AG04449 (cell line): ENCODE measurements at regions not wholly inside any gene's neighbourhood (a gene's known extent, or its start where the extent isn't known, plus 50 kb on each side); places are given as distances from the start of the nearest gene placed in this dataset.

ENCODE experiments used
- CTCF ChIA-PET: fragments of 350-600 bp; formaldehyde crosslinking; extraction: SDS; loops from one replicate; lab custom pipeline; 2021; ENCODE audit warnings: antibody characterized with exemption; lab: Yijun Ruan, JAX
- POLR2A ChIA-PET: fragments of 400-600, 350-600 bp; formaldehyde crosslinking; extraction: SDS; loops from one replicate; lab custom pipeline; 2020; ENCODE audit warnings: antibody characterized with exemption, inconsistent platforms; lab: Yijun Ruan, JAX
- DNase-seq: peaks from one replicate; pipeline ENCODE4 v3.0.0-alpha.2; 2010; ENCODE audit warnings: low read depth, low spot score
- H3K4me3 ChIP-seq: 2 replicates; pipeline ENCODE4 v1.5.1; 2011; ENCODE audit warnings: low read depth, mild to moderate bottlenecking, control low read depth, low read length
- TF ChIP-seq, protein P1 (sequence below): IDR thresholded peaks from one replicate; pipeline ENCODE4 v1.5.1; 2011; ENCODE audit warnings: mild to moderate bottlenecking, moderate library complexity, low read length, control low read depth, inconsistent platforms; ENCODE audit not compliant: insufficient read depth; ENCODE audit errors: missing control alignments

DNA sequence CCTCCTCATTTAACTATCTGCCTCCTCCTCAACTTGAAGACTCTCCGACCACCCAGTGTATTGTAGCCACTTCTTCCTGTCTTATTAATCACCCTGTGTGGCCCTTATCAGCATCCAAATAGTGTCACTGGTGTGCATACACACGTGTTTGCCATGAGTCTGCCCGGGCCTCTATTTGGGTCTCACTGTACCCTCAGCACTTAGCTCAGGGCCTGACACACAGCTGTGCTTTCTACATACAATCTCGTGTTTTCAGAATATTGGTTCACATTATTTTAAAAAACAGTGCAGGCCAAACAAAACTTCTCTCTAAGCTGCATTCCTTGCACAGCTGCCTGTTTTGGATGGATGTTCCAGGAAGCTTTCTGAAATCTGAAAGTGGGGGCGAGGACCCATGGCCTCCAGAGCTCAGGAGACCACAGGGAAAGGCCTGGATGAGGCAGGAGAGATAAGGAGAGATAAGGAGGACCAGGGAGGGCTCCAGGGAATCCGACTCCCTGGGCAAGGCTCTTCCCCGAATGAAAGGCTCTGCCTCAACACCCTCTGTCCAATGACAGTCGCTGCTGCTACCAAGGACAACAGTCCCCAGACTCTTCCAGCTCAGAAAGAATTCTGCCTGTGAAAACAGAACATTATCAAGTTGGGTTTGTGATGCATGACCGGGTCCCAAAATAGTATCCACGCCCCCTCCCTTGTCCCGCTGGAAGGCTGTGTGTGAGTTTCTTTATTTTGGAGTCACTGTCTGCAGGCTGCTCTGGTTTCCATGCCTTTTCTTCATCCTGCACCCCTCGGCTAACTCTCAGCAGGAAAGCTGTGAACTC is 255.6 kb downstream of the NSG2 start:
- TF ChIP-seq, protein P1, sequence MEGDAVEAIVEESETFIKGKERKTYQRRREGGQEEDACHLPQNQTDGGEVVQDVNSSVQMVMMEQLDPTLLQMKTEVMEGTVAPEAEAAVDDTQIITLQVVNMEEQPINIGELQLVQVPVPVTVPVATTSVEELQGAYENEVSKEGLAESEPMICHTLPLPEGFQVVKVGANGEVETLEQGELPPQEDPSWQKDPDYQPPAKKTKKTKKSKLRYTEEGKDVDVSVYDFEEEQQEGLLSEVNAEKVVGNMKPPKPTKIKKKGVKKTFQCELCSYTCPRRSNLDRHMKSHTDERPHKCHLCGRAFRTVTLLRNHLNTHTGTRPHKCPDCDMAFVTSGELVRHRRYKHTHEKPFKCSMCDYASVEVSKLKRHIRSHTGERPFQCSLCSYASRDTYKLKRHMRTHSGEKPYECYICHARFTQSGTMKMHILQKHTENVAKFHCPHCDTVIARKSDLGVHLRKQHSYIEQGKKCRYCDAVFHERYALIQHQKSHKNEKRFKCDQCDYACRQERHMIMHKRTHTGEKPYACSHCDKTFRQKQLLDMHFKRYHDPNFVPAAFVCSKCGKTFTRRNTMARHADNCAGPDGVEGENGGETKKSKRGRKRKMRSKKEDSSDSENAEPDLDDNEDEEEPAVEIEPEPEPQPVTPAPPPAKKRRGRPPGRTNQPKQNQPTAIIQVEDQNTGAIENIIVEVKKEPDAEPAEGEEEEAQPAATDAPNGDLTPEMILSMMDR: no peak
- POLR2A ChIA-PET: no interaction called here
- H3K4me3 ChIP-seq: no peak overlapping the region
- CTCF ChIA-PET: interaction anchor here (1.7 to 6.0 kb wide), 3 partner anchors 10 to 256 kb away, joined by 5 to 40 read pairs (median 9); partner anchors contain the start of gene NSG2
- no peak for DNase-seq

- no peak for DNase-seq
- POLR2A ChIA-PET: no interaction called here
- CTCF ChIA-PET: interaction anchor here (1.1 to 6.0 kb wide), 3 partner anchors 9 to 16 kb away, joined by 4 to 40 read pairs (median 6); no protein-coding TSS in a partner anchor
- TF ChIP-seq, protein P1: no peak
- H3K4me3 ChIP-seq: no peak overlapping the region
Measured at GRCh38 chr5:174301848-174302625, 256.5 kb downstream of the NSG2 start.

- ChIA-PET CTCF (interaction anchor here (1.0 to 6.0 kb wide), 5 partner anchors 8 to 263 kb away, joined by 3 to 40 read pairs (median 4); no protein-coding TSS in a partner anchor), POLR2A (no interaction called here)
- no peak overlapping the region for H3K4me3 ChIP-seq
- TF ChIP-seq, protein P1: no peak
- DNase-seq: no peak
Measured at GRCh38 chr5:174303035-174303434, 257.5 kb downstream of the NSG2 start.

- no peak for DNase-seq
- no peak overlapping the region for H3K4me3 ChIP-seq
- CTCF ChIA-PET: interaction anchor here (1.0 to 24.0 kb wide), 5 partner anchors 8 to 263 kb away, joined by 3 to 509 read pairs (median 6); partner anchors contain the start of gene NSG2
- POLR2A ChIA-PET: no interaction called here
- TF ChIP-seq, protein P1: no peak
Measured at GRCh38 chr5:174303437-174304045, 258.0 kb downstream of the NSG2 start.

DNA sequence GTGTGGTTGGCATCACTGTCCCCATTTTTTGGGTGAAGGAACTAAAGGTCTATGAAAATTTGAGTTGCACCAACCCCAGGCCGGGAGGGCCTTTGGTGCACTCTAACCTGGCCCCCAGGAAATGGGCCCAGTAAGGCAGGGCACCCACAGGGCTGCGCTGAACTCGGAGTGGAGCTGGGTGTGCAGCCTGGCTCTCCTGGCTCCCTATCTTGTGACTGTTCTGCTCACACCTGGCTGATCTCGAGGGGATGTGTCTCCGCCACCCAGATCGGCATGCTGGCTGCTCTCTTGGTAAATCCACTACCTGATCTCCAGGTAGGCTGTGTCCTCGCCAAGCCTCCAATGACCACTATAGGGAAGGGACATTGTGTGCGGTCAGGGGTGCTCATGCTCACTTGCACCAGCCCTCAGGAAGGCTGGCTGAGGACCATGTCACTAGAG is 259.8 kb downstream of the NSG2 start:
- TF ChIP-seq, protein P1: no peak
- no peak overlapping the region for H3K4me3 ChIP-seq
- CTCF ChIA-PET: interaction anchor here (0.9 to 24.0 kb wide), 3 partner anchors 9 to 258 kb away, joined by 3 to 509 read pairs (median 28); partner anchors contain the start of gene NSG2
- DNase-seq: no peak
- POLR2A ChIA-PET: no interaction called here
